Prostate gland (tissue), 2 donors: ENCODE measurements at regions not wholly inside any gene's neighbourhood (a gene's known extent, or its start where the extent isn't known, plus 50 kb on each side); places are given as distances from the start of the nearest gene placed in this dataset.

ENCODE experiments used
- CTCF ChIP-seq, 4 experiments: fragments of 200-600 bp in 2 of 4; fragments of 450-650 bp in 2 of 4; sonication (generic) in 2 of 4; IDR thresholded peaks; 1 replicate in 3 of 4; 2 replicates in 1 of 4; pipeline ENCODE4 v1.5.1; 2016 to 2019; ENCODE audit warnings: antibody characterized with exemption in 4 of 4, mild to moderate bottlenecking in 2 of 4, moderate library complexity in 2 of 4
- POLR2A ChIP-seq: fragments of 450-650 bp; IDR thresholded peaks from one replicate; pipeline ENCODE4 v1.6.1; 2016; ENCODE audit warnings: antibody characterized with exemption, mild to moderate bottlenecking
- POLR2AphosphoS5 ChIP-seq: sonication (generic); formaldehyde crosslinking; IDR thresholded peaks from one replicate; pipeline ENCODE4 v1.6.1; 2017; ENCODE audit warnings: antibody characterized with exemption

- TF ChIP-seq CTCF (IDR thresholded peaks at IDR 0.05) (no peak), POLR2A (no peak), POLR2AphosphoS5 (no peak)
Observed at GRCh38 chr1:172915271-172915670, 135.5 kb downstream of the TNFSF18 start.
